AG09309 (cell line): ENCODE measurements at regions not wholly inside any gene's neighbourhood (a gene's known extent, or its start where the extent isn't known, plus 50 kb on each side); places are given as distances from the start of the nearest gene placed in this dataset.

Source experiments
- DNase-seq: peaks from one replicate; pipeline ENCODE4 v3.0.0-alpha.2; 2010; ENCODE audit warnings: low read depth
- H3K4me3 ChIP-seq: 2 replicates; pipeline ENCODE4 v1.5.1; 2011; ENCODE audit warnings: mild to moderate bottlenecking, low read depth, low read length, moderate library complexity; ENCODE audit not compliant: control insufficient read depth
- CTCF ChIP-seq: IDR thresholded peaks from 2 replicates; pipeline ENCODE4 v1.5.1; 2011; ENCODE audit warnings: mild to moderate bottlenecking, low read depth, low read length, inconsistent platforms; ENCODE audit not compliant: insufficient read depth, control insufficient read depth; ENCODE audit errors: missing control alignments

GRCh38 chr18:24818441-24818840 lies 358.0 kb downstream of the HRH4 start:
- no peak overlapping the region for H3K4me3 ChIP-seq
- no peak for TF ChIP-seq CTCF
- DNase-seq, result no peak

DNA sequence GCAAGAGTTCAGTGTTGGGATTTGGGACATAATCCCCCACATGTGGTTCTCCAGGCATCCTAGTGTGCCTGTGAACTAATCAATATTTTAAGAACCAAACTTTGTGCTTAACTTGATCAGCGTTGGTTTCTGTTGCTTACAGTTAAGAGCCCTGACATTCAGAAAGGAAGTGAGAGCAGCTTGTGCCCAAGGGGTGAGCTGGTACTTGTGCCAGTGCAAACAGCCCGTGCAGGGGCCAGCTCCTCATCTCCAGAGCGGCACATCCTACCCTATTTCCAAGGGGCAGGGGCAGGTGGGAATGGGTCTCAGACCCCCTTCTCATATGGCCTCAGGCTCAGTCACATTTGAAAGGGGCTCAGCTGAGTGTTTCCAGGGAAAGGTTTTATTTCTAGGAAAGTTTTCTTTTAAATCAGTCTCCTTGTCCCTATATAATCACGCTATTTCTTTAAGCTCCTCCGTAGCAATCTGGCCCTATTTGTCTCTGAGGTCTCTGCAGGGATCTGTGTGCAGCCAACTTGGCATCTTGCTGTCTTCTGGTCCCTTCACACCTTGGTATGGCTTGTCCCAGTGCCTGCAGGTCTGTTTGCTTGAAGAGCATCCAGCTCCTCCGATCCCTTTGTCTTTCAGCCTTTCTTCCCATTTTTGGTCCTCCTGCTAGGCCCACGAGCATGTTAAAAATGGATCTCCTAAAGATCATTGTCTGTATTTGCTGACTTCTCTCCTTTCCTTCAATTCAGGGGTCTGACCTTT lies 358.9 kb downstream of the HRH4 start:
- no peak for DNase-seq
- no peak for TF ChIP-seq CTCF
- no peak overlapping the region for H3K4me3 ChIP-seq

- no peak overlapping the region for H3K4me3 ChIP-seq
- no peak for DNase-seq
- TF ChIP-seq CTCF, result no peak
Observed at GRCh38 chr18:24825397-24825796, 365.0 kb downstream of the HRH4 start.

DNA sequence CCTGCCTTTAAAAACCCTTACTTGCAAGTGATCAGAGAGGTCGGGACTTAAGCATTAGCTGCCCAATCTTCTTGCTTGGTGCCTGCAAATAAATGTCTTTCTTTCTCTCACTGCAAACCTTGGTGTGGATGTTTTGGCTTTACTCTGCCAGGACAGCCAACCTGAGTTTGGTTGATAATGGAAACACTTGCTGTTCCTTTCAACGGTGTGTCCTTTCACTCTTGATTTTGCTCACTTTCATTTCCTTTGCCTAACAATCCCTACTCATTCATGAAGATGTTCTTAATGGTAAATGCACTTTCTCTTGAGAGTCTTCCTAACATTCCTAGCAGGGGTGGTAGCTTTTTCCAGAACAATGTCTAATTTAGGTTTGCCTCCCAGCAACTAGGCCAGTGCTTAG lies 366.2 kb downstream of the HRH4 start:
- no peak for TF ChIP-seq CTCF
- no peak for DNase-seq
- H3K4me3 ChIP-seq, result no peak overlapping the region

DNA sequence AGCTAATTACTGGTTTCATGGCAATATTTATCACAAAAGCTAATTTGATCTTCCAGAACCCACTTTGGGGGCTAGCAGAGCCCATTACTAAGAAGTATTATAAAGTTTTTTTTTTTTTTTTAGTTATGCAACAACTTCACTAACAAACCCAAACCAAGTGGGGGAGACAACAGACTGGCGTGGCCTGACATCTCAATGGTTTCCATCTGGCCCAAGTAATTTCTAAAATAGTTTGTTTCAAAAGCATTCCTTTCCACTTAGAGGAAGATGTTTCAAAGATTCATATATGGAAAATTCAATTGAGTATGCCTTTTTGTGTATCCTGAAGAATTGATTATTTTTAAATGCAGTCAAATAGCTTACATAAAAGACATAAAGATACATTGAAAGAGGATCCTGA lies 367.1 kb downstream of the HRH4 start:
- no peak for DNase-seq
- H3K4me3 ChIP-seq, result no peak overlapping the region
- TF ChIP-seq CTCF, result no peak

DNA sequence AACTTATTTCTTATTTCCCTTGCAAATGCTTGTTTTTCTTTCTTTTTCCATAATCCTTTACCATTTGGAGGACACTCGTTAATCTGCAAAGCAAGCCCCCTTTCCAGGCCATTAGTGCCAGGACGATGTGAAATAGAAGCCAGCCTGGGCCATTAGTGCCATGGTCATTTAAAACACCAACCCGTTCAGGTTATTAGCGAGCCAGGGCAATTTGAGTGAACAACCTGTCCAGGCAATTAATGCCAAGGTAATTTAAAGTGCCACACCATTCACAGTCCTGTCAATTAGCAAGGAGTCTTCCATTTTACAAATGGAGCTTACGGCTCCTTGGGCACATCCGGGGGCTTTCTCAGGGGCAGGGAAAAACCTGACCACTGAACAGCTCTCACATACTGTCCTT lies 370.6 kb downstream of the HRH4 start:
- TF ChIP-seq CTCF, result no peak
- no peak overlapping the region for H3K4me3 ChIP-seq
- DNase-seq, result no peak

DNA sequence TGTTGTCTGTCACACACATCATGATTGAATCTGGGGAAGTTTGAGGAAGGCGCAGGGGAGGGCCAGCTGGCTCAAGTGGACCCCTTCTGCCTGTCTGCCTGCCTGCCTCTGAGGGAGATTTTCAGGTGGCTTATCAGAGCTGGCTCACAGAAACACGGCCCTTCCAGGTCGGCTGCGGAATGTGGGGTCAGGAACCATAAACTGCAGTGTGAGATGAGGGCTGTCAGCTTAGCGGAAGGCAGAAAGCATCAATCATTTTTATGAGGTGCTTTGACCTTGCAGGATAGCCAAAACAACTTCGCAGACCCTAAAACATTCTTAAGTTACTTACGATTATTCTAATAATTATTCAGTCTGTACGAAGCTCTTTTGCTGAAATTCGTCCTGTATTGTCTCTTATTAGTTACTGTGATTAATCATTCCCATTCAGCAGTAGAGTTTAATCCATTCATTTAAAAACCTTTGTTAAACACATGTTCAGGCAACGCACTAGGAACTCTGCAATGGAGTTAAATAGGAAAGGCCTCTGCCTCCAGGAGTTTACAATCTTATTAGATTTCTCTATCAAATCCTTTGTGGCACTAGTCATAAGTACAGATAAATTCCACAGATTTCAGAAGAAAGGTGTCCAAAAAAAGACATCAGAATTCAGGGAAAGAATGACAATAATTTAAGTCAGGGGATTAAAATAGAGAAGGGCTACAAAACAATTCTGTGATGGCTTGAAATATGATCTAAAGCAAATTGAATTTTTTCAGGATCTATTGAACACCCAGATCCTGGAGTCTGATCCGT lies 371.6 kb downstream of the HRH4 start:
- no peak overlapping the region for H3K4me3 ChIP-seq
- no peak for TF ChIP-seq CTCF
- DNase-seq, result no peak
